Choroid plexus epithelial cell (primary cell): ENCODE measurements at regions not wholly inside any gene's neighbourhood (a gene's known extent, or its start where the extent isn't known, plus 50 kb on each side); places are given as distances from the start of the nearest gene placed in this dataset.
"Not testable (repeated sequence)": the region's sequence is repeated elsewhere in the genome, so short reads cannot be mapped to it uniquely, and the experiment has no call there.

Experiments used
- DNase-seq: peaks from one replicate; pipeline ENCODE4 v3.0.0-alpha.2; 2010; ENCODE audit warnings: low read depth
- H3K4me3 ChIP-seq: 2 replicates; pipeline ENCODE4 v1.5.1; 2011; ENCODE audit warnings: low read depth, mild to moderate bottlenecking, control low read depth, low read length, moderate library complexity
- CTCF ChIP-seq: conservative IDR thresholded peaks from 2 replicates; pipeline ENCODE4 v1.5.1; 2011; ENCODE audit warnings: low read depth, mild to moderate bottlenecking, control low read depth, inconsistent platforms, low read length, moderate library complexity

- TF ChIP-seq CTCF, result no peak
- DNase-seq, result no peak
- no peak overlapping the region for H3K4me3 ChIP-seq
Measured at GRCh38 chr10:30141423-30141822, 82.0 kb upstream of the JCAD start.

DNA sequence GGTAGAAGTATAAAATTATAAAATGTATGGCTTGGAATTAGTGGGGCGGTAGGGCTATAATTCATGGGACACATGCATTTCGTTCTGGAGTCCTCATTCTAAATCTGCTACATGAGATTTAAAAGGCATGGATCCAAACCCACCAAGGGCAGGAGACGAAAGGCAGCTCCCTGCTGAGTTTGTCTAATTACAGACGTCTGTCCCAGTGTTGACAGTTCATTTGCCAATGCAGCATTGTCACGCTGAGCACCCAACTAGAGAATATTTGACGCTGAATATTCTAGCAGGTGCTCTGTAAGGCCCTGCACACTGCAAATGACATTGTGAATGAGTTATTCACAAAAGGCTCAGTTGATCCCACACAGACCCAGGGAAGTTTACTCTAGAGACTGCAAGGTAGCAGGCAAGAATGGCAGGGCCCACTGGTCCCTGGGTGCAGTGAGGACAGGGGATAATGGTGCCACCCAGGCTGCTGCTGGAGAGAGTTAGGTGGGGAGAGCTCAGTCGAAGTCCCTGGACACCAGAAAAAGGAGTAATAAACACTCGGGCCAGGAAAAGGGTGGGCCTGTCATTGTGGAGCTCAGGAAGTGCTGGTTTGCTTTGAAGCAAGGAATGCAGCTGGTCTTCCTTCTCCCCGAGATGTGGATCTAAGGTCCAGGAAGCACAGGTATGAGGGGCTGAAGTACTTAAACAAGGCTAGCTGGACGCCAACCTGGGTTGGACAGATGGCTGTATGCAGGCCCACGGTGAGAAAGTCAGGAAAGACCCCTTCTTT, 75.0 kb upstream of the JCAD start:
- no peak overlapping the region for H3K4me3 ChIP-seq
- no peak for DNase-seq
- TF ChIP-seq CTCF, result no peak

GRCh38 chr10:30133198-30133597, 73.8 kb upstream of the JCAD start:
- H3K4me3 ChIP-seq, result no peak overlapping the region
- no peak for TF ChIP-seq CTCF
- DNase-seq, result no peak

- not testable (repeated sequence) for DNase-seq, H3K4me3 ChIP-seq
Measured at GRCh38 chr10:30131369-30131768, 72.0 kb upstream of the JCAD start.

- not testable (repeated sequence) for DNase-seq
Measured at GRCh38 chr10:30129326-30129725, 69.9 kb upstream of the JCAD start.

DNA sequence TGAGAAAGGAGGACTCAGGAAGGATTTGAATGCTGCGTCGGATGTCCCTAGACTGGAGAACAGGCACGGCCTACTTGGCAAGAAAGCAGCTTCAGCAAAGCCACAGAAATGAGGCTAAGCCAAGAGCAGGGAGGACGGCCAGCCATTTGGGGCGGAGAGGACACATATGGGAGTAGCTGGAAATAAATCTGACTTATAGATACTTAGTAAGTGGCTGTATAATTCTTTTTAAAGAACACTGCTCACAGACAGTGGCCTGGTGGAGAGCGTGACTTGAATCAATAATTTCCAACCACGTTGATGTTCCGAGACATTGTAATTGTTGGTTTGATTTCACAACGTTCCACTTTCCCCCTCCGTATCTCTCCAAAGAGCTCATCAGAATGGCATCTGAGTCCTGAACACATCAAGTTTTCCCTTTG, 67.7 kb upstream of the JCAD start:
- TF ChIP-seq CTCF, result no peak
- DNase-seq, result peak; percentile 3
- no peak overlapping the region for H3K4me3 ChIP-seq

More at GRCh38 chr10:30129326-30129725, 69.9 kb upstream of the JCAD start:
- not testable (repeated sequence) for H3K4me3 ChIP-seq

DNA sequence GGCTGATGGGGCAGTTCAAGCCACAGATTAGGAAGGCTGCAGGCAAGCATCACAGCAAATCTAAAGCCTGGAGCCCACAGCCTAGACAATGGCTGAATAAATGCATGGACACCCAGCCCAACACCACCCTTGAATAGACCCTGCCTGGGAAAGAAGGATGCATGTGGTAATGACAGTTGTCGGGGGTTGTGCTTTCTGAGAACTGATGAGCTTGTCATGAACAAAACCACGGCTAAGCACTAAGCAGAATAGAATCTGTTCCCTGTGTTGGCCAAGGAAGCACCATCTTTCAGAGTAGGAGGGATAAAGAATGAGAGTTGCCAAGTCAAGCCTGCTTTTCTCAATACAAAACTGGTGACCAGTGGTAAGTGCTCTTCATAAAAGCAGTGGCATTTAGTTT, 66.1 kb upstream of the JCAD start:
- DNase-seq, result no peak
- no peak overlapping the region for H3K4me3 ChIP-seq
- no peak for TF ChIP-seq CTCF

GRCh38 chr10:30124704-30125103, 65.3 kb upstream of the JCAD start:
- no peak for TF ChIP-seq CTCF
- H3K4me3 ChIP-seq, result no peak overlapping the region
- DNase-seq, result no peak
